CD4-positive, CD25-positive, alpha-beta regulatory T cell (primary cell): ENCODE measurements at regions not wholly inside any gene's neighbourhood (a gene's known extent, or its start where the extent isn't known, plus 50 kb on each side); places are given as distances from the start of the nearest gene placed in this dataset.
"Not testable (repeated sequence)": the region's sequence is repeated elsewhere in the genome, so short reads cannot be mapped to it uniquely, and the experiment has no call there.

Experiments used
- ATAC-seq, 2 donors: fragments of 150-1000 bp; cut with Tn5 transposase; one replicate each; pipeline ENCODE4 v1.10.0; 2021; ENCODE audit warnings: low read depth in 2 of 2, moderate number of reproducible peaks in 2 of 2, moderate library complexity in 1 of 2
- DNase-seq, 3 donors: peaks; one replicate each; pipeline versions ENCODE4 v3.0.0 to v3.0.0-alpha.2; 2012 to 2022; ENCODE audit warnings: mixed read lengths in 1 of 3
- H3K27ac ChIP-seq: one replicate; pipeline ENCODE4 v1.7.0; 2013; ENCODE audit warnings: mild to moderate bottlenecking, low read length; ENCODE audit not compliant: insufficient read depth, poor library complexity, severe bottlenecking
- H3K27me3 ChIP-seq: one replicate; pipeline ENCODE4 v1.7.0; 2013; ENCODE audit warnings: low read length; ENCODE audit not compliant: control insufficient read depth, insufficient read depth
- H3K36me3 ChIP-seq: one replicate; pipeline ENCODE4 v1.7.0; 2013; ENCODE audit warnings: mild to moderate bottlenecking, low read length, moderate library complexity; ENCODE audit not compliant: control insufficient read depth, insufficient read depth
- H3K4me1 ChIP-seq: 2 replicates; pipeline ENCODE4 v1.7.0; 2013; ENCODE audit warnings: mild to moderate bottlenecking, low read length; ENCODE audit not compliant: insufficient read depth, control insufficient read depth, poor library complexity, severe bottlenecking
- H3K4me3 ChIP-seq: one replicate; pipeline ENCODE4 v1.7.0; 2013; ENCODE audit warnings: low read depth, mild to moderate bottlenecking, low read length, moderate library complexity
- H3K9me3 ChIP-seq, 2 experiments: 1 replicate in 1 of 2; 2 replicates in 1 of 2; pipeline ENCODE4 v1.7.0; 2013; ENCODE audit warnings: low read length in 2 of 2, mild to moderate bottlenecking in 1 of 2, moderate library complexity in 1 of 2; ENCODE audit not compliant: control insufficient read depth in 2 of 2
- H3K27ac Mint-ChIP-seq, 3 donors: one replicate each; pipeline ENCODE4 v1.8.0; 2020 to 2022; ENCODE audit warnings: mild to moderate bottlenecking in 3 of 3, mixed read lengths in 3 of 3, moderate library complexity in 2 of 3
- H3K27me3 Mint-ChIP-seq: one replicate; pipeline ENCODE4 v1.8.0; 2022; ENCODE audit warnings: mild to moderate bottlenecking, mixed read lengths
- H3K36me3 Mint-ChIP-seq: one replicate; pipeline ENCODE4 v1.8.0; 2020; ENCODE audit warnings: mixed read lengths
- H3K4me1 Mint-ChIP-seq, 4 donors: one replicate each; pipeline ENCODE4 v1.8.0; 2020 to 2022; ENCODE audit warnings: mixed read lengths in 4 of 4, mild to moderate bottlenecking in 1 of 4
- H3K4me3 Mint-ChIP-seq, 4 donors: one replicate each; pipeline ENCODE4 v1.8.0; 2020 to 2022; ENCODE audit warnings: mild to moderate bottlenecking in 4 of 4, mixed read lengths in 4 of 4, moderate library complexity in 3 of 4
- H3K9me3 Mint-ChIP-seq, 7 donors: one replicate each; pipeline ENCODE4 v1.8.0; 2020 to 2022; ENCODE audit warnings: mixed read lengths in 7 of 7, mild to moderate bottlenecking in 3 of 7, moderate library complexity in 2 of 7

- Mint-ChIP-seq H3K4me1 (no peaks in the 10 kb centered on the region), H3K9me3 (peaks cover 0 to 2% (median 0%) of the 10 kb centered on the region in 7 donors), H3K4me3 (no peak overlapping the region), H3K27me3 (peaks cover 4% of the 10 kb centered on the region), H3K27ac (no peak overlapping the region), H3K36me3 (no peaks in the 10 kb centered on the region)
- Histone ChIP-seq H3K4me1 (no peaks in the 10 kb centered on the region), H3K4me3 (no peak overlapping the region), H3K36me3 (no peaks in the 10 kb centered on the region), H3K27ac (no peak overlapping the region), H3K27me3 (no peaks in the 10 kb centered on the region), H3K9me3 (no peaks in the 10 kb centered on the region)
- ATAC-seq (no peak), DNase-seq (no peak)
Measured at GRCh38 chr2:235224410-235224809, 269.4 kb upstream of the AGAP1 start.

- Mint-ChIP-seq H3K27ac (no peak overlapping the region), H3K4me3 (no peak overlapping the region), H3K9me3 (peaks cover 0 to 2% (median 0%) of the 10 kb centered on the region in 7 donors), H3K4me1 (no peaks in the 10 kb centered on the region), H3K36me3 (no peaks in the 10 kb centered on the region), H3K27me3 (peaks cover 4% of the 10 kb centered on the region)
- Histone ChIP-seq H3K27me3 (no peaks in the 10 kb centered on the region), H3K4me1 (no peaks in the 10 kb centered on the region), H3K9me3 (no peaks in the 10 kb centered on the region), H3K27ac (no peak overlapping the region), H3K4me3 (no peak overlapping the region), H3K36me3 (no peaks in the 10 kb centered on the region)
- DNase-seq: no peak
- no peak for ATAC-seq
Measured at GRCh38 chr2:235225261-235225660, 268.6 kb upstream of the AGAP1 start.

GRCh38 chr2:235227590-235227989, 266.3 kb upstream of the AGAP1 start:
- Histone ChIP-seq H3K36me3 (no peaks in the 10 kb centered on the region), H3K4me3 (no peak overlapping the region), H3K9me3 (no peaks in the 10 kb centered on the region), H3K4me1 (no peaks in the 10 kb centered on the region), H3K27me3 (no peaks in the 10 kb centered on the region), H3K27ac (no peak overlapping the region)
- Mint-ChIP-seq H3K4me3 (no peak overlapping the region), H3K27me3 (peaks cover 4% of the 10 kb centered on the region), H3K9me3 (peaks cover 0 to 2% (median 0%) of the 10 kb centered on the region in 7 donors), H3K36me3 (no peaks in the 10 kb centered on the region), H3K27ac (no peak overlapping the region), H3K4me1 (no peaks in the 10 kb centered on the region)
- ATAC-seq: no peak
- no peak for DNase-seq

GRCh38 chr2:235228422-235228821, 265.4 kb upstream of the AGAP1 start:
- H3K27me3 Mint-ChIP-seq, H3K4me3 Mint-ChIP-seq, ATAC-seq, DNase-seq, H3K4me3 ChIP-seq, H3K4me1 Mint-ChIP-seq, H3K36me3 ChIP-seq, H3K4me1 ChIP-seq, H3K27me3 ChIP-seq, H3K27ac ChIP-seq, H3K9me3 Mint-ChIP-seq, H3K9me3 ChIP-seq, H3K27ac Mint-ChIP-seq, H3K36me3 Mint-ChIP-seq: not testable (repeated sequence)

- H3K27ac ChIP-seq: no peak overlapping the region
- no peaks in the 10 kb centered on the region for H3K36me3 ChIP-seq
- H3K27me3 ChIP-seq: peaks cover 2% of the 10 kb centered on the region
- Mint-ChIP-seq H3K9me3 (peaks cover 0 to 2% (median 0%) of the 10 kb centered on the region in 7 donors), H3K36me3 (no peaks in the 10 kb centered on the region), H3K27ac (no peak overlapping the region), H3K4me3 (no peak overlapping the region), H3K27me3 (no peaks in the 10 kb centered on the region), H3K4me1 (no peaks in the 10 kb centered on the region)
- H3K9me3 ChIP-seq: no peaks in the 10 kb centered on the region
- DNase-seq (no peak), ATAC-seq (no peak)
- H3K4me3 ChIP-seq: no peak overlapping the region
- no peaks in the 10 kb centered on the region for H3K4me1 ChIP-seq
Measured at GRCh38 chr2:235229236-235229635, 264.6 kb upstream of the AGAP1 start.

GRCh38 chr2:235230821-235231601, 262.8 kb upstream of the AGAP1 start:
- H3K4me3 ChIP-seq: no peak overlapping the region
- no peaks in the 10 kb centered on the region for H3K4me1 Mint-ChIP-seq
- no peaks in the 10 kb centered on the region for H3K27me3 Mint-ChIP-seq
- no peaks in the 10 kb centered on the region for H3K4me1 ChIP-seq
- ATAC-seq: no peak
- peaks cover 2% of the 10 kb centered on the region for H3K27me3 ChIP-seq
- no peak overlapping the region for H3K27ac ChIP-seq
- H3K4me3 Mint-ChIP-seq: no peak overlapping the region
- no peaks in the 10 kb centered on the region for H3K9me3 ChIP-seq
- no peaks in the 10 kb centered on the region for H3K36me3 Mint-ChIP-seq
- H3K9me3 Mint-ChIP-seq: peaks cover 0 to under 1% (median 0%) of the 10 kb centered on the region in 7 donors
- H3K36me3 ChIP-seq: no peaks in the 10 kb centered on the region
- H3K27ac Mint-ChIP-seq: no peak overlapping the region
- DNase-seq: no peak

GRCh38 chr2:235232449-235233433, 261.1 kb upstream of the AGAP1 start:
- Mint-ChIP-seq H3K27ac (no peak overlapping the region), H3K4me1 (no peaks in the 10 kb centered on the region), H3K9me3 (no peaks in the 10 kb centered on the region), H3K36me3 (no peaks in the 10 kb centered on the region), H3K4me3 (no peak overlapping the region), H3K27me3 (no peaks in the 10 kb centered on the region)
- ATAC-seq (no peak), DNase-seq (no peak)
- Histone ChIP-seq H3K27me3 (peaks cover 2% of the 10 kb centered on the region), H3K27ac (no peak overlapping the region), H3K36me3 (no peaks in the 10 kb centered on the region), H3K4me1 (no peaks in the 10 kb centered on the region), H3K9me3 (no peaks in the 10 kb centered on the region), H3K4me3 (no peak overlapping the region)
